ENCODE measurements at regions not wholly inside any gene's neighbourhood (a gene's known extent, or its start where the extent isn't known, plus 50 kb on each side); places are given as distances from the start of the nearest gene placed in this dataset.
"Not testable (repeated sequence)": the region's sequence is repeated elsewhere in the genome, so short reads cannot be mapped to it uniquely, and the experiment has no call there.

DNA sequence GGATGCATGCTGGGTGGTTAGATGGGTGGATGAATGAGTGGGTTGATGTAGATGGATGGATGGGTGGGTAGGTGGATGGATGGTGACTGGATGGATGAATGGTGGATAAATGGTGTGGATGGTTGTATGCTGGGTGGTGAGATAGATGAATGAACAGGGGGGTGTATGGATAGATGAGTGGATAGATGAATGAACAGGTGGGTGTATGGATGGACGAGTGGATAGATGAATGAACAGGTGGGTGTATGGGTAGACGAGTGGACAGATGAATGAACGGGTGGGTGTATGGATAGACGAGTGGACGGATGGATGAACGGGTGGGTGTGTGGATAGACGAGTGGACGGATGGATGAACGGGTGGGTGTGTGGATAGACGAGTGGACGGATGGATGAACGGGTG, 108.2 kb downstream of the NPIPB11 start:
- WGBS, 2 donors: 89% methylated on average over 12 of the region's 12 CpGs
- H3K36me3 ChIP-seq (replicated peaks in 1 of 2; ENCODE audit: insufficient read depth in 1 of 2, low read depth in 2 of 2); ATAC-seq; DNase-seq; H3K27ac ChIP-seq; H3K9me3 ChIP-seq; H3K27me3 ChIP-seq; intact Hi-C loops (cut with DNase I); H3K4me3 ChIP-seq: not testable (repeated sequence)
- H3K4me1 ChIP-seq: peaks cover 19% of the 10 kb centered on the region

- intact Hi-C loops (cut with DNase I); H3K36me3 ChIP-seq (replicated peaks in 1 of 2; ENCODE audit: insufficient read depth in 1 of 2, low read depth in 2 of 2); H3K4me3 ChIP-seq; H3K9me3 ChIP-seq; DNase-seq; H3K27ac ChIP-seq; H3K27me3 ChIP-seq; ATAC-seq: not testable (repeated sequence)
- 96% methylated on average over 2 of the region's 2 CpGs for WGBS, 2 donors
- peaks cover 24% of the 10 kb centered on the region for H3K4me1 ChIP-seq
Measured at GRCh38 chr16:29297809-29298177, 108.7 kb downstream of the NPIPB11 start.

DNA sequence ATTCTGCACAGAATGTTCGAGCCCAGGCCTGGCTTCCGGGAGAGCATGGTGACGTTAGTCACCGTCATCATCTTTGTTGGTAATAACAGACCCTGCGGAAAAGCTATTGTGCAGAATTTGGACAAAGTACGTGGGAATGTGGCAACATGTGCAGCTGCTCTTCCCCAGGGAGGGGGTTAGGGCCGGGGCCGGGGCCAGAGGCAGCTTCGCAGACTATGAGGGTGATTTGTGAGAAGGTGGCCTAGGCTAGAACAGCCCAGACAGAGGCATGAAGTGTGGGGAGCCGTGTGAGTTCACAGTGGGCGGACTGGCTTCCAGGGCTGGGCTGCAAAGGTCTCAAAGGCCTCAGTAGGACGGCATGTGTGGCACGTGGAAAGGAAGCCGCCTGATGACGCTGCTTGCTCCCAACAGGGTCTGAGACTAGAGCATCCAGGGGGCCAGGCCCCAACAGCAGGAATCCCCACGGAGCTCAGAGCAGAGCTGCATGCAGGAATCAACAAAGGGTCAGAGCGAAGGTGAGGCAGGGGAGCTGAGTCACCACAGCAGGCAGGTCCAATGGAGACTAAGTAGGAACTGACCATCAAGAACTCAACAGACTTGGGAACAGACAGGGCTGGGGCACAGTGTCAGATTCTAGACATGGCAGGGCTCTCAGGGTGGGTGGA, 109.2 kb downstream of the NPIPB11 start:
- H3K27me3 ChIP-seq; H3K9me3 ChIP-seq; H3K4me3 ChIP-seq; H3K36me3 ChIP-seq (replicated peaks in 1 of 2; ENCODE audit: insufficient read depth in 1 of 2, low read depth in 2 of 2); intact Hi-C loops (cut with DNase I): not testable (repeated sequence)
- ATAC-seq (peak; percentile 47), DNase-seq (peak in 3 of 4 donors; percentile 63 to 76 (median 67))
- WGBS, 2 donors: 54 to 59% methylated on average over 15 to 17 of the region's 17 CpGs
- H3K4me1 ChIP-seq: peaks cover 29% of the 10 kb centered on the region
- peak overlapping the region in 3 of 4 donors; percentile 5 to 25 (median 10) for H3K27ac ChIP-seq

- intact Hi-C loops (cut with DNase I); H3K4me3 ChIP-seq; H3K27me3 ChIP-seq; H3K27ac ChIP-seq; DNase-seq; H3K36me3 ChIP-seq (replicated peaks in 1 of 2; ENCODE audit: insufficient read depth in 1 of 2, low read depth in 2 of 2); H3K9me3 ChIP-seq; ATAC-seq: not testable (repeated sequence)
- peaks cover 40% of the 10 kb centered on the region for H3K4me1 ChIP-seq
- WGBS, 2 donors: 77 to 87% methylated on average over 4 to 11 of the region's 11 CpGs
Measured at GRCh38 chr16:29296176-29296575, 110.3 kb downstream of the NPIPB11 start.

- H3K27ac ChIP-seq; H3K9me3 ChIP-seq; ATAC-seq; H3K36me3 ChIP-seq (replicated peaks in 1 of 2; ENCODE audit: insufficient read depth in 1 of 2, low read depth in 2 of 2); H3K27me3 ChIP-seq; DNase-seq; H3K4me3 ChIP-seq; intact Hi-C loops (cut with DNase I): not testable (repeated sequence)
- peaks cover 46% of the 10 kb centered on the region for H3K4me1 ChIP-seq
- 84 to 88% methylated on average over 20 to 21 of the region's 21 CpGs for WGBS, 2 donors
Measured at GRCh38 chr16:29294951-29295795, 111.3 kb downstream of the NPIPB11 start.

GRCh38 chr16:29294400-29294933, 112.0 kb downstream of the NPIPB11 start:
- 86 to 93% methylated on average over 12 of the region's 12 CpGs for WGBS, 2 donors
- intact Hi-C loops (cut with DNase I); H3K36me3 ChIP-seq (replicated peaks in 1 of 2; ENCODE audit: insufficient read depth in 1 of 2, low read depth in 2 of 2); ATAC-seq; H3K27ac ChIP-seq; H3K27me3 ChIP-seq; H3K9me3 ChIP-seq; H3K4me3 ChIP-seq; DNase-seq: not testable (repeated sequence)
- peaks cover 46% of the 10 kb centered on the region for H3K4me1 ChIP-seq

- H3K9me3 ChIP-seq; DNase-seq; ATAC-seq; intact Hi-C loops (cut with DNase I); H3K27me3 ChIP-seq; H3K36me3 ChIP-seq (replicated peaks in 1 of 2; ENCODE audit: insufficient read depth in 1 of 2, low read depth in 2 of 2); H3K4me3 ChIP-seq: not testable (repeated sequence)
- Histone ChIP-seq H3K27ac (peak overlapping the region; percentile 64 to 79 (median 75)), H3K4me1 (peaks cover 52% of the 10 kb centered on the region)
- WGBS, 2 donors: 83 to 93% methylated on average over 4 to 5 of the region's 9 CpGs
Measured at GRCh38 chr16:29293545-29293944, 113.0 kb downstream of the NPIPB11 start.

- Histone ChIP-seq H3K27ac (peak overlapping the region; percentile 64 to 79 (median 75)), H3K4me1 (peaks cover 52% of the 10 kb centered on the region)
- DNase-seq (peak in 3 of 4 donors; percentile 47 to 62 (median 52)), ATAC-seq (peak; percentile 30)
- H3K9me3 ChIP-seq; H3K27me3 ChIP-seq; H3K36me3 ChIP-seq (replicated peaks in 1 of 2; ENCODE audit: insufficient read depth in 1 of 2, low read depth in 2 of 2); H3K4me3 ChIP-seq; intact Hi-C loops (cut with DNase I): not testable (repeated sequence)
- TF ChIP-seq CTCF (IDR thresholded peaks at IDR 0.05): peak in 1 of 7 experiments; percentile 13
- WGBS, 2 donors: 64 to 69% methylated on average over 13 to 16 of the region's 24 CpGs
Measured at GRCh38 chr16:29292952-29293471, 113.5 kb downstream of the NPIPB11 start.

DNA sequence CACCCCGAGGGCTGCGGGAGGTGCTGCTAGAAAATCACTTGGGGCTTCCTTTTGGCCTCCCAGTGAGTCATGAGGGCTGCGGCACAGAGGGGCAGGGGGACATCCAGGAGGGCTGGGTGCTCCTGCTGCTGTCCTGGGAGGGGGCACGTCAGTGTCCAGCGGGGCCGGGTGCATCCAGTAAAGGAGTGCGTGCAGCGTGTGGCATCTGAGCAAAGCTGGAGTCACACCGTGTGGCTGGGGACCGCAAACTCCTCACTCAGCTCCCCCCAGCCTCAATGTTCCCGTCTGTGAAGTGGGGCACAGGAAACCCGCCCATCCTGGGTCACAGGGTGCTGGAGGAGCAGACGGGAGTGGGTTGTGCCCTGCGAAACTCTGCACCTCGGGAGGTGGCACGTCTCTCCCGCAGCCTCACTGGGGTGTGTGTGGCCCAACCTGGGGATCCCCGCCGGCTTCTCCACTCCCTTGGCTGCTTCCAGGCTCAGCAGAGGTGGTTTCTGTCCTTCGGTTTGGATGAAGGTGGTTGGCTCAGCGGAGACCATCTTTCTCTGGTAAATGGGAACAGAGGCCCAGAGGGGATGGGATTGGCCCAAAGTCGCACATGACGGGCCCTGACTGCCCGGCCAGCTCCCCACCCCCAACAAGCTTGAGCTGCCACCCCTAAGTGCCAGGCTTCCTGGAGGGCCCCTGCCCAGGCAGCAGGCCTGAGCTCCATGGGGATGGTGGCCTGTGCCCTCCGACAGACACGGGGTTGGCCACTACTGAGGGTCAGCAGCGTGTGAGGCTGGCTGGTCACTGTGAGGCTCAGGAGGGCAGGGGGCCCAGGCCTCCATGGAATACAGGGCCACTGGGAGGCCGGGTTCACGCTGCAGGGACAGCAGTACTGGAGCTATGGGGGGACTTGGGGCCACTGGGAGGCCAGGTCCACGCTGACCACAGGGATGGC, 114.9 kb downstream of the NPIPB11 start:
- peaks cover 42% of the 10 kb centered on the region for H3K4me1 ChIP-seq
- H3K36me3 ChIP-seq (replicated peaks in 1 of 2; ENCODE audit: insufficient read depth in 1 of 2, low read depth in 2 of 2); H3K4me3 ChIP-seq; H3K9me3 ChIP-seq; intact Hi-C loops (cut with DNase I); DNase-seq; H3K27me3 ChIP-seq: not testable (repeated sequence)
- ATAC-seq: peak; percentile 1
- peak overlapping the region; percentile 64 to 79 (median 75) for H3K27ac ChIP-seq
- 86 to 100% methylated on average over 2 to 28 of the region's 30 CpGs for WGBS, 2 donors

Data from body of pancreas (tissue), 4 donors.